ENCODE measurements at regions not wholly inside any gene's neighbourhood (a gene's known extent, or its start where the extent isn't known, plus 50 kb on each side); places are given as distances from the start of the nearest gene placed in this dataset.
"Not testable (repeated sequence)": the region's sequence is repeated elsewhere in the genome, so short reads cannot be mapped to it uniquely, and the experiment has no call there.

DNA sequence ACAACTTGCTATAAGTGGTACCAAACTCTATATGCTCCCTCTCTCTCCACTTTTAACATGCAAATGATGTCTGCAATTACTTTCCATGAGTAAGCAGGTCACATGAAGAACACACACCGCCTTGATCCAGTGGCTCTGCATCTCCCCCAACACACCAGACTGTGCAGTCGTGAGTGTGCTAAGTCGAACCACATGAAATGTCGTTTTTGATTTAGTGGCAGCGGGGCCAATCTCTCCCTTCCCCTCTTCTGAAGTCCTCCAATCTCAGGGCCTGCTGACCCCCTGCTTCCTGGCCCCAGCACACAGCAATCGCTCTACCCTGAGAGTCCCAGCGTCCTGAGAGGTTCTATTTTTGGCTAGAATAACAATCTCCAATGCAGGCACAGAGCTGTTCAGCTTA, 312.5 kb downstream of the SHQ1 start:
- no peak for DNase-seq (ENCODE audit: low spot score)

DNA sequence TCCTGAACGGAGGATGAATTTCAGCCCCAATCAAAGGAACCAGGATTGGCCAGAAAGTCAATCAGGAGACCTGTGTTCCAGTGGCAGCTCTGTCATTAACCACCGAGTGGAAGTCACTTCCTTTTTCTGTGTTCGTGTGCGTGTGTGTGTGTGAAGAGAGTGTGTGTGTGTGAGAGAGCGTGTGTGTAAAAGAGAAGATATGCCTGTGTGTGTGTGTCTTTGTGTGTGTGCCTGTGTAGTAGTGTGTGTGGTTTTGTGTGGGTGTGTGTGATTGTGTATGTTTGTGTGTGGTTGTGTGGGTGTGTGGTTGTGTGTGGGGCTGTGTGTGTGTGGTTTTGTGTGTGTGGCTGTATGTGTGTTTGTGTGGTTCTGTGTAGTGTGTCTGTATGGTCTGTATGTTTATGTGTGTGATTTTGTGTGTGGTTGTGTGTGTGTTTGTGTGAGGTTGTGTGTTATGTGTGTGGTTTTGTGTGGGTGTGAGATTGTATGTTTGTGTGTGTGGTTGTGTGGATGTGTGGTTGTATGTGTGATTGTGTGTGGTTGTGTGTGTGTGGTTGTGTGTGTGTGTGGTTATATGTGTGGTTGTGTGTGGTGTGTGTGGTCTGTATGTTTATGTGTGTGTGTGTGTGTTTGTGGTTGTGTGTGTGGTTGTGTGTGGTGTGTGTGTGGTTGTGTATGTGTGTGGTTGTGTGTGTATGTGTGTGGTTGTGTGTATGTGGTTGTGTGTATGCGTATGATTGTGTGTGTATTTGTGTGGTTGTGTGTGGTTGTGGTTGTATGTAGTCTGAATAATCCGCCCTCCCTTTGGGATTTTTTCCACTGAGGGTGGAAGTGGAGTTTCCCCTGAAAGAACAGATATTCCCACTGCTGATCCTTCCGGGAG, 314.4 kb downstream of the SHQ1 start:
- DNase-seq (ENCODE audit: low spot score): no peak

DNA sequence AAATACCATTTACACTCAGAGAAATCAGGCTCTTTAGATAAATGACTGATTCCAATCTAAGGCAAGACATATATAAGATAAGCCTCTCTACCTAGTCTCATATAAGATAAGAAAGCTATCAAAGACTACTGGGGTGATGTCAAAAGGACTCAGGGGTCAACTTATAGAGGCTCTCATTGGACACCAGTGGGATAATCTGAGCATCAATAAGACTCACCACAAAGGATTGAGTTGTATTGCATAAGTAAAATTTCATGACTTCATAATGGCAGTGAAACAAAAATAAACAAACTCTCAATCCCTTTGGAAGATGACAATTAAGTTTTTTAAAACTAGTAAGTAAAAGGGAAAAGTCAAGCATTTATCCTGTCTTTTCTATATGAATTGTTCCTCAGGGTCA, 317.8 kb downstream of the SHQ1 start:
- no peak for DNase-seq (ENCODE audit: low spot score)

DNA sequence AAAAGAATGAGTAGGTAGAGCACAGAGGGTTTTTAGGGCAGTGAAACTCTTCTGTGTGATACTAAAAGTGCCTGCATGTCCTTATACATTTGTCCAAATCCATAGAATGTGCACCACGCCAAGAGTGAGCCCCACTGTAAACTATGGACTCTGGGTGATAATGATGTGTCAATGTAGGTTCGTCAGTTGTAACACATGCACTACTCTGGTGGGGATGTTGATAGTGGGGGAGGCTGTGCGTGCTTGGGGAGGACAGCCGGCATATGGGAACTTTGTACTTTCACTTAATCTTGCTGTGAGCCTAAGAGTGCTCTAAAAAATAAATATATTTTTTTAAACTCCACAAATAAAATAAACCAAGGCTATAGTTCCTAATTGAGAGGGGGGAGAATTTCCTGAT, 319.2 kb downstream of the SHQ1 start:
- DNase-seq (ENCODE audit: low spot score): no peak

DNA sequence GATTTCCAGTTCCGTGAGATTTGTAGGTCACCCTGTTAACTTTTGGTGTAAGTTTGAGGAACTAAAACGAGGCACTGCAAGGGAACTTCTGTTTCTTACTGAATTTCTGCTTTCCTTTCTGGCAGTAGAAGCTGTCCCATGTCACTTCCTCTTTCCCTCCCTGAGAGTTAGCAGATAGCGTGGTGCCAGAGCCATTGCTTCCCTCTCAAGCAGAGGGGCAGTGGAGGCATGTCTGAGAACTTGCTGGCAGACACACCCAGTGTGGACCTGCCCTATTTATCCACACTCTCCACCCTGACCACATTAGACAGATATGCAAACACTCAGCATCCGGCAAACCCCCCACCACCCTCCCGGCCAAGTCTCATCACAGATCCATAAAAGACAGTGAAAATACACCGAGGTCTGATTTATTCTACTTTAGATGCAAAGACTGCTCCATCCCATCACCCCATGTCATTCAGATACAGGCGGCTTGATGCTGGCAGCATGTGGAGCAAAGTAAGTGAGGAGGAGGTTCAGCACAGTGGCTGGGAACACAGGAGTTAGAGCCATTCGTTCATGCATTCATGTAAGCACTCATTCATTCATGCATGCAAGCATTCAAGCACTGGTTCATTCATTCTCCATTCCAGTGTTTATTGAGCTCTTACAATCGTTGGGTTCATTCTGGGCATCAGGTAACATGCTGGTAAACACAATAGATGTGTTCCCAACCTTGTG, 324.7 kb downstream of the SHQ1 start:
- peak; percentile 62 for DNase-seq (ENCODE audit: low spot score)

DNA sequence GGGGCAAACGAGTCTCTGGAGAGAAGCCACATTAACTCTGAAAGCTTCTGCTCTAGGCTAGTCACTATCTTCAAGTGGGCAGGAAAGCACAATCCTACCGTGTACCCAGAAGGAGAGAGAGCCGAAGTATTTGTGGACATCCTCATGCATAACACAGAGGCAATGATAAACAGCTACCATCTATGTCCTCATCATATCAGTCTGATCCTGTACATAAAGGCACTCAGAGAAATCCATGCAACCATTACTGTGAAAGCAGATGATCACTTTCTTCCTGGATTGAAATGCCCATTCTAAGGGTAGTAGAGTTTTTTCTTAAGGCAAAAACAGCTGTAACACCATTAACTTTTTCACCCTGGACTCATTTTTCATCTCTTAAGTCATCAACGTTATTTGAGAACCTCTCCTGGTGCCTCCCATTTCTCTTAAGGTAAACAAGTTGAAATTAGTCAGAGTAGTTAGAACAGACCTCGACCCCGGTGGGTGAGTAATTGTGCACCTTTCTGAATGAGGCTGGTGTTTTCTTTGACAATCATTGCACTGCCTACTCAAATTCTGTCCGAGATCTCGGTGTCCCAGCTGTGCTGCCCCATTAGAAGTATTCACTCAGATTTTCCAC, 327.4 kb downstream of the SHQ1 start:
- peak; percentile 17 for DNase-seq (ENCODE audit: low spot score)

DNA sequence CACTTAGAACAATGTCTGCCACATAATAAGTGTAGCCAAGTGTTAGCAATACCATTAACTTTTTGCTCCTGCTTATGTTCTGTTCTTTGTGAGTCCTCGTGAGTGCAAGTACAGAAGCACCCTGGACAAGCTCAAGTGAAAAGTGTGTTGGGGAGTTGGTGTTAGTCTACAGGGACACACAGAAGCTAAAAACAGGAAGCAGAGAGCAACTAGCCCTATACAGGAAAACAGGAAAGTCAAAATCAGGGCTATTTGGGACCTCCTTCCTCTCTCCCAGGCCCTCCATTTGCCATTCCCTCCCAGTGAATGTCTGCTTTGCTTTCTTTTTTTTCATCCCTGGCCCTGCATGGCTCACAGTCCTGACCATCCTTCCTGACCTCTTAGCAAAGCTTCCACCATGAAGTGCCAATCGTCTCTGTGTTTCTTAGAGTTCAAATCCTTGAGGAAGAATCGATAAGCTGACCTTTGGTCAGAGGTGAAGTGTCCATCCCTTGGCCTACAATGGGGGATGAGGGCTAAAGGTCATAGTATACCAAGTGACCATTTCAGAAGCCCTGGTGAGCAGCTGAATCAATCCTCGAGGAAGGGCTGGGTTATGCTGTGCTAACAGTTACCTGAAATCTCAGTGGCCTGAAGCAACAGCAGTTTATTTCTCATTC, 328.2 kb downstream of the SHQ1 start:
- DNase-seq (ENCODE audit: low spot score): no peak

DNA sequence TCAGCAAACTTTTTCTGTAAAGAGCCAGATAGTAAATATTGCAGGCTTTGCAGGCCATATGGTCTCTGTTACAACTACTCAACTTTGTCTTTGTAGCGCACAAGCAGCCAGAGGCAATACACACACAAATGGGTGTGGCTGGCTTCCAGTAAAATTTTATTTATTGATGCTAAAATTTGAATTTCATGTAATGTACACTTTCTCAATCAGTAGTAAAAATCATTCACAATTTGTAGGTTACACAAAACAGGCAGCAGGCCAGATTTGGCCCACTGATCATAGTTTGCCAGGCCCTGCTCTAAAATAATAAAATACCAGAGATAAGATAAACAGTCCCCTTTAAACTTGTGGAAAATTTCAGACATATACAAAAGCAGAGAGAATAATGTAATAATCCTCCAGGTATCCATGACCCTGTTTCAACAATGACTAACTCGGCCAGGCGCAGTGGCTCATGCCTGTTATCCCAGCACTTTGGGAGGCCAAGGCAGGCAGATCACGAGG, 330.3 kb downstream of the SHQ1 start:
- no peak for DNase-seq (ENCODE audit: low spot score)

DNA sequence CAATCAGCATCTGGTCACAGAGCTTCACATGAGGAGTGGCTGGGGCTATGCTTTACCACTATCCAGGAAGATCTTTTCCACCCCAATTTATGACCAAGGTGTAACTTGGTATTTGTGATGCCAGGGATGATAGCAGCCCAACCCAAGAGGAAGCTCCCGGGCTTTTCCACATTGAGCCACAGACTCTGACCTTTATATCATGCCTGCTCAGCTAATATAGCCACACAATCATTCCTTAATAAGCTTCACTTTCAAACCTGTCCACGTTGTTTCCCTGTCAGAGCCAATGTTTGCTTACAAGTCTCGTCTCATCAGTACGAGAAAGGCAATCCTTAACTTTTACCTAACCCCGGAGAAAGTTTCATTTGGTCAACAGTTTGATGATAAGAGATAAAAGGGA, 330.9 kb downstream of the SHQ1 start:
- no peak for DNase-seq (ENCODE audit: low spot score)

DNA sequence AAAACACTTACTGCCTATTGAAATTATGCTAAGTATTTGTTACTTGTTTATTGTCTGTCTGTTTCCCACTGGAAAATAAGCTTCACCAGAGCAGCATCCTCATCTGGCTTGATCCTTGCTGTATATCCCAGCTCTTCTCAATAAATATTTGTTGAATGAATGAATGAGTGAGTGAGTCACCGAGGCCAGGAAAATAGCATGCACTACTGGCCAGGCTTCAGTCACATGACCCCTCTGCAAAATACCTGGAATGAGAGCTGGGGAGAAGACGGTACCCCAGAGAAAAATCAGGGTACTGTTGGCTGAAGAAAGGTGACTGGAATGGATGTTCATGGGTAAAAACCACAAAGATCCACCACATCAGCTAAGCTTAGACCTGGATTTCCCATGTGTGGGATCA, 331.9 kb downstream of the SHQ1 start:
- DNase-seq (ENCODE audit: low spot score): no peak

DNA sequence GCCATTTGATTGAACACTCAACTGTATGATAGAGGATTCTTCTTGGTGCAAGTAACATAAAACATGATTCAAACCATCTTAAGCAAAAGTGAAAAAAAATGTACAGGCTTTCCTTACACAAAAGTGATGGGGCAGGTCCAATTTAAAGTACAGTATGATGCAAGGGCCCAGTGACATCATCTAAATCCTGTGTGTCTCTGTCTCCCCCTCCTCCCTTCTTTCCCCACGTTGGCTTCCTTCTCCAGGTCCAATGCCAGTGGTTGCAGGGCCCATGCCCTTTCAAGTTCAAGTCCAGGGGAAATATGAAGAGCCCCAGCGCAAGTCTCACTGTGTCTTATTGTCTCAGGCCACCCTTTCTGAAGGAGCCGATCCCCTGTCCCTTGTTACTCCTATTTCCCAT, 332.3 kb downstream of the SHQ1 start:
- DNase-seq (ENCODE audit: low spot score): no peak

DNA sequence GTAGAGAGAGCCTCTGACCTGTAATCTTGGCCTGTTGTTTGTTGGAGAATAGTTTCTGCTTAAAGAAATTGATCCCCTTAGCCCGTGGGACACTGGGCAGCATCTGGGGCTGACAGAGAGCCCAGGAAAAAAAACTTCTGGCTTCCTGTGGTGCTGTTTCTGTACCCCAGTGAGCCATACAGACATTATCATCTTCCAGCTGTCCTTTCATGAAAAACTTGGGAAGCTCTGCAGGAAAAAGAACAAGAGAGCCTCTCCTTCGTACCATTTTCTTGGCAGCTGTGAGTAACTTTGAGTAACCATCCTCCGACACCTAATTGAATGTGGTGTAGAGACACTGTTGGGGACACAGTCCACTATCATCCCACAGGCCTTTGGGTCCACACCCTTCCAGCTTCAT, 333.0 kb downstream of the SHQ1 start:
- no peak for DNase-seq (ENCODE audit: low spot score)

DNA sequence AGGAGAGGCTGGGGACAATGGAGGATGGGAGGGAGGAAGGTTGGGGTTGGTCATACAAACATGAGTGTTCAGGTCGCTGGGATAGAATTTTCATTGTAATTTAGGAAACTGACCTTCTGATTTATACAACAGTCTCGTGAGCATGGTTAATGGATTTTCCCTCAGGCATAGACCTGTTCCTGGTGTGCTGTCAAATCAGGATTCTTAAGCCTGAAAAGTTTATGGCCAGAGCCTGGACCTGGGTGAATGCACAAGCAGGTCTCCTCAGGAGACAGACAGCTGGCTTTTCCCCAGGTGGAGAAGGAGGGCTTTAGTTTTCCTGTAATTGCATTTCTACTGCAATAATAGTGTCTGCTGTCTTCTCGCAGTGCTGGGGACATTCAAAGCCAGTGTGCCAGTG, 338.0 kb downstream of the SHQ1 start:
- DNase-seq (ENCODE audit: low spot score): no peak

DNA sequence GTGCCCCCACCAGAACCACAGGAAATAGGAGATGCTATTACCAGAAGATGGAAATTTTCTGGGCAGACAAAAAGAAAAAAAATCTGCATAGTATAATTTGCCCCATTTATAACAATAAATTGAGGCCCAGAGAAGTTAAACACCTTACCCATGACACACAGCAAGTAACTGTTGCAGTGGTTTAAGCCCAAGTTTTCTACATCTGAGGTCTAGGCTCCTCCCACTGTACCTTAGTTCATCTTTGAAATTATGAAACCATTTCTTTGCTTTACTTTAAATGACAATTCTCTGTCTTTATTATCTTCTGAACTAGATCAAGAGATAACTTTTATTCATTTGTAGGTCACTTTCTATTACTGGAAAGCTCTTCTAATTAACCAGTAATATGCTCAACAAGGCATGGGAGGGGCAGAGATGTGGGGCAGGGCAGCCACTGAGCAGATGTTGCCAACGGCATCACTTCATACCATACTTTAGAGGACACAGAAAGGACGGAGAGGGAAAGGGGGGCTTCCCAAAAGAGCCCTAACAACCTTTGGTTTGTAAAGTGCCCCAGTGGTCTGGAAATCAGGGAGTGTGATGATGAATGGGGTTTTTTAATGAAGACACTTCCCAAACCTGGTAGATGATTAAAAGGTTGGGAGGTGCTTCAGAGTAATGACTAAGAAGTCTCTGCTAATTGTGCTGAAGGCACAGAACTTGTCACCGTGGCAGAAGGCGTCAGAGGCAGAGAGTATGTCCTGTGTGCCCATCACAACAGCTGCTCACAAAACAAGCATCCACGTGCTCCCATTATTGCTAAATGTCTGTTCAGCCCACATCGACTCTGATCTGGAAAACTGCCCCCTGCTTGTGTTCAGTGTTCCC, 342.5 kb downstream of the SHQ1 start:
- no peak for DNase-seq (ENCODE audit: low spot score)

DNA sequence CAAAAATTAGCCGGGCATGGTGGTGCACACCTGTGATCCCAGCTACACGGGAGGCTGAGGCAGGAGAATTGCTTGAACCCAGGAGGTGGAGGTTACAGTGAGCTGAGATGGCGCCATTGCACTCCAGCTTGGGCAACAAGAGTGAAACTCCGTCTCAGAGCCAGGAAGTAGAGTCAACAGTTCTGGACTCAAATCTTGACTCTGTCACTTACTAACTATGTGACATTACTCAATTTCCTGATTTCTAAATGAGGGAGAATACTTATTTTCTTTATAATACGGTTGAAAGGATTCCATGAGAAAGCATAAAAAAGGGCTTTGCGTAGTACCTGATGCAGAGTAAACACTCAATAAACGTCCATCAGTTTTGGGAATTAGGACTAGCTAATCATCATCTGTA, 350.7 kb downstream of the SHQ1 start:
- not testable (repeated sequence) for DNase-seq (ENCODE audit: low spot score)

DNA sequence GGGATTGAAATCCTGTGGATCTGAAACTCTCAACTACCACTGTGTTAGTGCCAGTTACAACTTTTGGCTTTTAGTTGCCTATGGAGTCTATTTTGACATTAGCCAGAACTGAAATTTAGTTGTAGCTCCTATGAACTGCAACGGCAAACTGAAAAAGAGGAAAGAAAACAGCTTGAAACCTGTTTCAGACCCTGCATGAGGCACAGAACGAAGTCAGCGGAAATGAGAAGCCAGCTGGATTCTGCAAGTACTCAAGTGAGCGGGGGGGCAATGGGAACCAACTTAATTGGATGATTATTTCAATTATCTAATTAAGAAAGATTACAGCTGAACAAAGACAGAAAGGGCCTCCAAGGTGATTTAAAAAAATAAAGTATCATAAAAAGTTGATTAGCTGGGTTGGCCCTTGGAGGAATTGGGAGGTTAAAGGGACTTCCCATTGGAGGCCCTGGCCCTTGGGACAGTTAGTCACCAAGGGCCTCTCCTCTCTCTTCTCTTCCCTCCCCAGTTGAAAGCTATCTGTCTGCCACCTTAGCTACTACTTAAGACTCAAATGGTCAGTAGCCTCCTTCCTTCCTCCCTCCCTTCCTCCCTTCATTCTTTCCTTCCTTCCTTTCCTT, 352.1 kb downstream of the SHQ1 start:
- no peak for DNase-seq (ENCODE audit: low spot score)

DNA sequence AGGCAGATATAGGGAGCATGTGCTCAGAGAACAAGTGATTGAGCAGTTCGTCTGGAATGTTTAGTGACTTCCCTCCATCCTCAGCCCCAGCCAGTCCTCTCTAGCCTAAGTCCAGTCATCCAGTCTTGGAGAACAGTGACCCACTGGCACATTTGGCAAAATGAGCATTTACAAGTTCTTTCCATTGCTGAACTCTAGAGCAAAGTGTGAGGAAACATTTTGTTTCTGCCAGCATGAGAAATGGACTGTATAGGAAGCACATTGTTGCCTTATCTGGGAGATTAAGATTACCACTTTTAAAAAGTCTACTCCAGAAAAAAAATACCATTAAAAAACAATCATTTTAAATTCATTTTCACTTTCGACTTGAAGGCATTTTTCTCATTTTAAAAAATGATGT, 353.6 kb downstream of the SHQ1 start:
- DNase-seq (ENCODE audit: low spot score): no peak

DNA sequence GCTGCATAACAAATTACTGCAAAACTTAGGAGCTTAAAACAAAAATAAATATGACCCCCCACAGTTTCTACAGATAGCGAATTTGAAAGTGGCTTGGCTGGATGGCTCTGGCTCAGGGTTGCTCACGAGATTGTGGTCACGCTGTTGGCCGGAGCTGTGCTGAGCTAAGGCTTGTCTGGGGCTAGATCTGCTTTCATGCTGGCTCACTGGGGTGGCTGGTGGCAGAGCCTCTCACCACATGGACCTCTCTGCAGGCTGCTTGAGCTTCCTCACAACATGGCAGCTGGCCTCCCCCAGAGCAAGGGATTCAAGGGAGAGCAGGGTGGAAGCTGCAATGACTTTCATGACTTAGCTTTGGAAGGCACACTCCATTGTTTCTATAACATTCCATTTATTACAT, 354.1 kb downstream of the SHQ1 start:
- DNase-seq (ENCODE audit: low spot score): no peak

DNA sequence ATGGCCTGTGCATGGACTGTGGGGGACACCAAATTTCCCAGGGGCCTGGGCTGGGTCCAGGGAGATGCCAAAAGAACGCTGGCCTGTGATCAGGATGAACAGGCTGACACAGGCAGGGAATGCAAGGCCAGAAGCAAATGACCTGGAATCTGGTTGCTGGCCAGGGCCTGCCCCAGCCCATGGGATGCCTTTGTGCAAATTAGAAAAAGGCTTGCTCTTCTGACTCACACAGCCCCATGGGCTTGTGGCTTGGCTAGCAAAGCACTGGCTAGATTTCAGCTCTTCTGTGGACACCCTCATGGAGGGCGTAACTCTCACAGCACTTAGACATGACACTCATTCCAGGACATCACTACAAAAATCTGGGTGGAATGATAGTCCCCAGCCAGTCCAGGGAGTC, 356.0 kb downstream of the SHQ1 start:
- no peak for DNase-seq (ENCODE audit: low spot score)

DNA sequence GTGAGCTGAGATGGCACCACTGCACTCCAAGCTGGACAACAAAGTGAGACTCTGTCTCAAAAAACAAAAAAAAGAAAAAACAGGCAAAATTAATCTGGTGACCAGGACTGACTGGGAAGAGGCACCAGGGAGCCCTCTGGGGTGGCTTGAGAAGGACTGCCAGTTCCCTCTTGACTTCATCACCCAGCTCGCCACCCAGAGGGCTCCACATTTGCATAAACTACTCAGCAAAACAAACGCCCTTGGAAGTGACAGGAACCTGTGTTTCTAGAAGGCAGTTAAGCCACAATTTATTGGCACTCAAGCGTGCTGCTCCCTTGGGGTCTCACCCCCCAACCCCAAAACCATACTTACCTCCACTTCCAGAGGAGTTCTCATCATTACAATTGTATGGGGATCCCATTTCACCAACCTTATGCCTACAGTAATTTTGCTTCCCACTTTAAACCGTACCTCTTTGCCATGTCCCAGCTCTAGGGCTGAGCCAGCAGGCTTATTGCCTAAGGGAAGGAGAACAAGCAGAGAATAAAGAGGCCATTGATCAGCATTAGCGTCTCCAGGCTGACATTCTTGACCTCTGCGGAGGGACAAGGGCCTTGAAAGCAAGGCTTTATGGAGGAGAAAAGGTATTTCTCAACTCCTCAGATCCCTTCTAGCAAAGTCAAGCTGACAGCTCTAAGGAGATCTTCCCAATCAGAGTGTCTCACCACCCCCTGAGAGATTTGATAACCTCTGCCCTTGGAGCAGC, 357.4 kb downstream of the SHQ1 start:
- no peak for DNase-seq (ENCODE audit: low spot score)
